ENCODE measurements at regions not wholly inside any gene's neighbourhood (a gene's known extent, or its start where the extent isn't known, plus 50 kb on each side); places are given as distances from the start of the nearest gene placed in this dataset.

- no peak for TF ChIP-seq GATA3 (IDR thresholded peaks at IDR 0.05; ENCODE audit: low read depth, low read length)
- no peak for TF ChIP-seq GATA2 (IDR thresholded peaks at IDR 0.05; ENCODE audit: low read depth, low read length)
These were observed 116.3 kb downstream of the MEX3B start for GRCh38 chr15:81929557-81929956.

Measured in SH-SY5Y (cell line).